ENCODE measurements at regions not wholly inside any gene's neighbourhood (a gene's known extent, or its start where the extent isn't known, plus 50 kb on each side); places are given as distances from the start of the nearest gene placed in this dataset.

- ATAC-seq (no peak), DNase-seq (ENCODE audit: low read depth, low spot score) (no peak)
- in situ Hi-C loops (cut with HindIII; ENCODE audit: low pct_unique_long_range_greater_than_20kb, low sequenced_read_pairs) (no loop called here), intact Hi-C loops (cut with micrococcal nuclease; ENCODE audit: unreplicated experiment) (no loop called here)
- ChIA-PET POLR2A (no interaction called here), CTCF (no interaction called here)
- H3K9me3 ChIP-seq (ENCODE audit: control insufficient read depth, insufficient read depth, low read depth, low read length) = no peaks in the 10 kb centered on the region
- BruUV-seq (replicated peaks) = no TSS peak
- H3K4me1 ChIP-seq (ENCODE audit: control insufficient read depth, insufficient read depth, low read length) = no peaks in the 10 kb centered on the region
- H3K27me3 ChIP-seq (ENCODE audit: control insufficient read depth, insufficient read depth, low read length) = no peaks in the 10 kb centered on the region
- TF ChIP-seq POLR2AphosphoS5 (IDR thresholded peaks at IDR 0.05; ENCODE audit: low read depth, low read length) = no peak
- TF ChIP-seq, protein P1, sequence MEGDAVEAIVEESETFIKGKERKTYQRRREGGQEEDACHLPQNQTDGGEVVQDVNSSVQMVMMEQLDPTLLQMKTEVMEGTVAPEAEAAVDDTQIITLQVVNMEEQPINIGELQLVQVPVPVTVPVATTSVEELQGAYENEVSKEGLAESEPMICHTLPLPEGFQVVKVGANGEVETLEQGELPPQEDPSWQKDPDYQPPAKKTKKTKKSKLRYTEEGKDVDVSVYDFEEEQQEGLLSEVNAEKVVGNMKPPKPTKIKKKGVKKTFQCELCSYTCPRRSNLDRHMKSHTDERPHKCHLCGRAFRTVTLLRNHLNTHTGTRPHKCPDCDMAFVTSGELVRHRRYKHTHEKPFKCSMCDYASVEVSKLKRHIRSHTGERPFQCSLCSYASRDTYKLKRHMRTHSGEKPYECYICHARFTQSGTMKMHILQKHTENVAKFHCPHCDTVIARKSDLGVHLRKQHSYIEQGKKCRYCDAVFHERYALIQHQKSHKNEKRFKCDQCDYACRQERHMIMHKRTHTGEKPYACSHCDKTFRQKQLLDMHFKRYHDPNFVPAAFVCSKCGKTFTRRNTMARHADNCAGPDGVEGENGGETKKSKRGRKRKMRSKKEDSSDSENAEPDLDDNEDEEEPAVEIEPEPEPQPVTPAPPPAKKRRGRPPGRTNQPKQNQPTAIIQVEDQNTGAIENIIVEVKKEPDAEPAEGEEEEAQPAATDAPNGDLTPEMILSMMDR (IDR thresholded peaks at IDR 0.05) = no peak
- no peak for TF ChIP-seq TCF7L2 (IDR thresholded peaks at IDR 0.05; ENCODE audit: low read depth, low read length)
- TF ChIP-seq REST (IDR thresholded peaks at IDR 0.05; ENCODE audit: insufficient read depth in 1 of 2, low read depth in 2 of 2, low read length in 1 of 2) = no peak
- no peak for TF ChIP-seq SIN3A (IDR thresholded peaks at IDR 0.05; ENCODE audit: borderline replicate concordance, insufficient read depth, low read depth, low read length)
- H3K36me3 ChIP-seq (ENCODE audit: control insufficient read depth, insufficient read depth, low read length) = no peaks in the 10 kb centered on the region
- H3K4me3 ChIP-seq (ENCODE audit: low read depth in 2 of 2, low read length in 2 of 2) = no peak overlapping the region
- H3K27ac ChIP-seq (ENCODE audit: low read length) = no peak overlapping the region
Observed at GRCh38 chr4:159551281-159551680, 448.4 kb downstream of the RAPGEF2 start.

DNA sequence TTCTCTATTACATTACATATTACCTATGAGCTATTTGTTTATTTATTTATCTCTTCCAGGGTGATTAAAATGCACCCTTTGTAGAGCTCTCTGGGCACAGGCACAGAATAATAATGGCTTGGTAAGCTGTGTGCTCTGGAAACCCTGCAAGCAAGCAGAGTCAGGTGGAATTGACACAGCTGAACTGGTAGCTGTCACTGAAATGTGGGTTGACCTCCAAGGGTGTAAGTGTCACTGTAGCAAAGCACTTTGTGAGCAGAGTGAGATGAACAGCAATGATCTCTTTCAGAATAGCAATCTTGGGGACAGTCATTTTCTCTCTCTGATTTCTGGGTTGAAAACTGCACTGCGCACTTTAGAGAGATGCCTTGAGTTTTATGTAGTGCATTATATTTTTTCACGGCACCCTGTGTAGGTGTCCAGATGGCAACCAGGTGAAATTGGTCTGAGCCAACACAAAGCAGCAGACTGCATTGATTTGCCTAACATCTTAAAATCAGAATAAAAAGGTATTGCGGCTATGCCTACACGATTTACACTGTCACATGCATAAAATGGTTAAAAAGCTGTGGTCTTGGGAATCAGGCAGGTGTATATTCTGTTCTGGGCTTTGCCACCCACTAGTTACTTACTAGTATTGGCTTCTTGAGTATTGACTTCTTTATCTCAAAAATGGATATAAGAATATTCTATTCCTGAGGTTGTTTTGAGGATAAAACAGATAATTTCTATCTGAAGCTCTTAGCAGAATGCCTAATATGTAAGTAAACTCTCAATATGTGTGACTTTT is 450.3 kb downstream of the RAPGEF2 start:
- Histone ChIP-seq H3K9me3 (ENCODE audit: control insufficient read depth, insufficient read depth, low read depth, low read length) (no peaks in the 10 kb centered on the region), H3K36me3 (ENCODE audit: control insufficient read depth, insufficient read depth, low read length) (no peaks in the 10 kb centered on the region), H3K27ac (ENCODE audit: low read length) (no peak overlapping the region), H3K27me3 (ENCODE audit: control insufficient read depth, insufficient read depth, low read length) (no peaks in the 10 kb centered on the region), H3K4me1 (ENCODE audit: control insufficient read depth, insufficient read depth, low read length) (no peaks in the 10 kb centered on the region), H3K4me3 (ENCODE audit: low read depth in 2 of 2, low read length in 2 of 2) (no peak overlapping the region)
- in situ Hi-C loops (cut with HindIII; ENCODE audit: low pct_unique_long_range_greater_than_20kb, low sequenced_read_pairs) = no loop called here
- ChIA-PET CTCF (no interaction called here), POLR2A (no interaction called here)
- no peak for TF ChIP-seq POLR2AphosphoS5 (IDR thresholded peaks at IDR 0.05; ENCODE audit: low read depth, low read length)
- TF ChIP-seq, protein P1 (IDR thresholded peaks at IDR 0.05) = no peak
- no peak for TF ChIP-seq SIN3A (IDR thresholded peaks at IDR 0.05; ENCODE audit: borderline replicate concordance, insufficient read depth, low read depth, low read length)
- TF ChIP-seq REST (IDR thresholded peaks at IDR 0.05; ENCODE audit: insufficient read depth in 1 of 2, low read depth in 2 of 2, low read length in 1 of 2) = no peak
- TF ChIP-seq TCF7L2 (IDR thresholded peaks at IDR 0.05; ENCODE audit: low read depth, low read length) = no peak
- intact Hi-C loops (cut with micrococcal nuclease; ENCODE audit: unreplicated experiment) = no loop called here
- ATAC-seq (no peak), DNase-seq (ENCODE audit: low read depth, low spot score) (no peak)
- no TSS peak for BruUV-seq (replicated peaks)

All from Panc1 (cell line).